ENCODE measurements at regions not wholly inside any gene's neighbourhood (a gene's known extent, or its start where the extent isn't known, plus 50 kb on each side); places are given as distances from the start of the nearest gene placed in this dataset.
"Not testable (repeated sequence)": the region's sequence is repeated elsewhere in the genome, so short reads cannot be mapped to it uniquely, and the experiment has no call there.

GRCh38 chr6:141877275-141877983 lies 255.3 kb upstream of the GJE1 start:
- no peak for TF ChIP-seq CTCF (IDR thresholded peaks at IDR 0.05)
- DNase-seq, result no peak
- Mint-ChIP-seq H3K9me3 (no peaks in the 10 kb centered on the region), H3K27ac (no peak overlapping the region), H3K27me3 (ENCODE audit: insufficient read depth) (peaks cover 5% of the 10 kb centered on the region; the same call in 1 of the 2 replicates), H3K4me1 (ENCODE audit: low read depth) (no peaks in the 10 kb centered on the region), H3K4me3 (no peak overlapping the region), H3K36me3 (ENCODE audit: low read depth) (no peaks in the 10 kb centered on the region)

GRCh38 chr6:141874930-141875602 lies 257.7 kb upstream of the GJE1 start:
- DNase-seq, result no peak
- H3K27me3 Mint-ChIP-seq (ENCODE audit: insufficient read depth), result peaks cover 5% of the 10 kb centered on the region; the same call in 1 of the 2 replicates
- H3K27ac Mint-ChIP-seq, result no peak overlapping the region
- H3K36me3 Mint-ChIP-seq (ENCODE audit: low read depth), result no peaks in the 10 kb centered on the region
- H3K9me3 Mint-ChIP-seq, result no peaks in the 10 kb centered on the region
- H3K4me1 Mint-ChIP-seq (ENCODE audit: low read depth), result no peaks in the 10 kb centered on the region
- no peak overlapping the region for H3K4me3 Mint-ChIP-seq
- TF ChIP-seq CTCF (IDR thresholded peaks at IDR 0.05), result no peak

GRCh38 chr6:141869509-141869908 lies 263.2 kb upstream of the GJE1 start:
- not testable (repeated sequence) for H3K4me3 Mint-ChIP-seq; H3K27me3 Mint-ChIP-seq (ENCODE audit: insufficient read depth); H3K27ac Mint-ChIP-seq; H3K36me3 Mint-ChIP-seq (ENCODE audit: low read depth); DNase-seq; H3K9me3 Mint-ChIP-seq; H3K4me1 Mint-ChIP-seq (ENCODE audit: low read depth)

GRCh38 chr6:141867767-141868166 lies 265.0 kb upstream of the GJE1 start:
- DNase-seq, result no peak
- H3K27ac Mint-ChIP-seq, result no peak overlapping the region
- H3K4me1 Mint-ChIP-seq (ENCODE audit: low read depth), result no peaks in the 10 kb centered on the region
- H3K36me3 Mint-ChIP-seq (ENCODE audit: low read depth), result no peaks in the 10 kb centered on the region
- H3K4me3 Mint-ChIP-seq, result no peak overlapping the region
- H3K27me3 Mint-ChIP-seq (ENCODE audit: insufficient read depth), result peaks cover 6% of the 10 kb centered on the region; the same call in 1 of the 2 replicates
- no peak for TF ChIP-seq CTCF (IDR thresholded peaks at IDR 0.05)
- no peaks in the 10 kb centered on the region for H3K9me3 Mint-ChIP-seq

- Mint-ChIP-seq H3K27me3 (ENCODE audit: insufficient read depth) (peaks cover 4% of the 10 kb centered on the region; the same call in 1 of the 2 replicates), H3K4me1 (ENCODE audit: low read depth) (no peaks in the 10 kb centered on the region), H3K27ac (no peak overlapping the region), H3K9me3 (no peaks in the 10 kb centered on the region), H3K4me3 (no peak overlapping the region), H3K36me3 (ENCODE audit: low read depth) (no peaks in the 10 kb centered on the region)
- TF ChIP-seq CTCF (IDR thresholded peaks at IDR 0.05), result no peak
- no peak for DNase-seq
These were observed 265.8 kb upstream of the GJE1 start for GRCh38 chr6:141866731-141867497.

- TF ChIP-seq CTCF (IDR thresholded peaks at IDR 0.05), result no peak
- H3K4me1 Mint-ChIP-seq (ENCODE audit: low read depth), result no peaks in the 10 kb centered on the region
- H3K36me3 Mint-ChIP-seq (ENCODE audit: low read depth), result no peaks in the 10 kb centered on the region
- no peak overlapping the region for H3K4me3 Mint-ChIP-seq
- H3K9me3 Mint-ChIP-seq, result no peaks in the 10 kb centered on the region
- peaks cover 7% of the 10 kb centered on the region; the same call in 1 of the 2 replicates for H3K27me3 Mint-ChIP-seq (ENCODE audit: insufficient read depth)
- no peak overlapping the region for H3K27ac Mint-ChIP-seq
- DNase-seq, result no peak
These were observed 281.7 kb upstream of the GJE1 start for GRCh38 chr6:141851063-141851462.

Measured in HFFc6 (cell line).